ENCODE measurements at regions not wholly inside any gene's neighbourhood (a gene's known extent, or its start where the extent isn't known, plus 50 kb on each side); places are given as distances from the start of the nearest gene placed in this dataset.
"Not testable (repeated sequence)": the region's sequence is repeated elsewhere in the genome, so short reads cannot be mapped to it uniquely, and the experiment has no call there.

DNA sequence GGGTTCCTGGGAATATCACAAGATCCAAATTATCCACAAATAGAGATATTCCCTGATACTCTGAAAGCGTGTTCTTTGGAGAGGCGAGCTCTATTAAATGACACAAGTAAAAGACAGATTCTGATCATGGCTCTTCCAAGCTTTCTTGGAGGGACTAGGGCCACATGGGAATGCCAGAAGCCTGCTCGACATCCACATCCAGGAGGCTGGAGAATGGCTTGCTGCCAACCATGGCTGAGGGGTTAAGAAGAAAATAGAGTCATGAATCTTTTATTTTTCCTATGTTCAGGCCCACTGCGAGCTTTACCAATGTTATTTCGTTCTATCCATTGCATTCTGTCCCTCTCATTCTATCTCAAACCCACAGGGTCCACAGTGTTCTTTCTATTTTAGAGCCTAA lies 1018.0 kb upstream of the CELF2 start:
- 66 to 80% (median 75%) methylated on average over 5 of the region's 5 CpGs for WGBS, 3 donors
- H3K27ac ChIP-seq (ENCODE audit: low read depth, low read length): no peak overlapping the region

DNA sequence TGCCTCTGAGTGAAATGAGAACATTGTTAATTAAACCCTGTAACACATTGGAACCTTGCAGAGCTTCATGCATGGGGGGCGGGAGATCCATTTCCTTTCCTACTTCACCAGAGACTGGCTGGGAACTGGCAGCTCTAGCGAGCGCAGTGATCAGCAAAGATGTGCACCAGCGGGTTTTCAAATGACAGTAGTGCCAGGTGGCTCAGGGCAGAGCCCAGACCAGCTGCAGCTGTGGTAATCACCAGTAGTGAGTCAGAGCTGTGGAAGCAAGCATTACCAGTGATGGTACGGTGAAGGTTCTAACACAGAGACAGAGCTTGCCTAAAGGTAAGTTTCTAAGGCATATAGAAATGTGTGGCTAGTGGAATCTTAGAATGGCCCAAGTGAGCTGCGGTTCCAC lies 1009.7 kb upstream of the CELF2 start:
- 86 to 89% (median 86%) methylated on average over 6 of the region's 6 CpGs for WGBS, 3 donors
- H3K27ac ChIP-seq (ENCODE audit: low read depth, low read length): no peak overlapping the region

DNA sequence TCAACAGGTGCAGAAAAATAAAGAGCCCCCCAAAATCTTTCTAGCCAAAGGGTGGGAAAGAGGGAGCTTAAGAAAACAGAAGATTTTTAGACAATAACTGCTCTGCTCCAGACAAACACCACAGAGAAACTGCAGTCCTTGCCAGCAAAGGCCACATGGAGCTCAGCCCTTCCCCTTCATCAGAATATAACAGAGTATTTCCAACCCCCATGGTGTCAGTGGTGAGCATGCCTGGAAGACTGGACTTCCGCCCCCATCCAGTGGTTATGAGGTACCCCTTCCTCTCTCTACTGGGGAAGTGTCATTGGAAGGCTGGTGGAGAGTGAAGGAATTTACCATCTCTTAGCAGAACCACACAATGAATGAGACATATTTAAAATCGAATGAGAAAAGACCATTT lies 1007.3 kb upstream of the CELF2 start:
- 58 to 87% (median 84%) methylated on average over 2 of the region's 2 CpGs for WGBS, 3 donors

GRCh38 chr10:10014846-10015245 lies 1002.8 kb upstream of the CELF2 start:
- WGBS, 3 donors: 71 to 95% (median 92%) methylated on average over 1 of the region's 1 CpG
- H3K27ac ChIP-seq (ENCODE audit: low read depth, low read length): no peak overlapping the region

More for the DNA sequence above, 1007.3 kb upstream of the CELF2 start:
- no peak overlapping the region for H3K27ac ChIP-seq (ENCODE audit: low read depth, low read length)

DNA sequence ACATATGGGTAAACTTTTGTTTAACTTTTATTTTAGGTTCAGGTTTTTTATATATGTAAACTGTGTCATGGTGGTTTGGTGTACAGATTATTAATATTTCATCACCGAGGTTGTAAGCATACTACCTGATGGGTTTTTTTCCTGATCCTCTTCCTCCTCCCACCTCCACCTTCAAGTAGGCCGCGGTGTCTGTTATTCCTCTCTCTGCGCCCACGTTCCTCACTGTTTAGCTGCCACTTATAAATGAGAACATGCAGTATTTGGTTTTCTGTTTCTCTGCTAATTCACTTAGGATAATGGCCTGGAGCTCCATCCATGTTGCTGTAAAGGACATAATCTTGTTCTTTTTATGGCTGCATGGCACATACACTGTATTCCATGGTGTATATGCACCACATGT lies 1000.0 kb upstream of the CELF2 start:
- no peak overlapping the region for H3K27ac ChIP-seq (ENCODE audit: low read depth, low read length)
- WGBS, 3 donors: 72 to 79% (median 78%) methylated on average over 5 of the region's 5 CpGs

- 42 to 55% (median 48%) methylated on average over 1 of the region's 1 CpG for WGBS, 3 donors
- H3K27ac ChIP-seq (ENCODE audit: low read depth, low read length): no peak overlapping the region
Observed at GRCh38 chr10:10020945-10021344, 996.7 kb upstream of the CELF2 start.

DNA sequence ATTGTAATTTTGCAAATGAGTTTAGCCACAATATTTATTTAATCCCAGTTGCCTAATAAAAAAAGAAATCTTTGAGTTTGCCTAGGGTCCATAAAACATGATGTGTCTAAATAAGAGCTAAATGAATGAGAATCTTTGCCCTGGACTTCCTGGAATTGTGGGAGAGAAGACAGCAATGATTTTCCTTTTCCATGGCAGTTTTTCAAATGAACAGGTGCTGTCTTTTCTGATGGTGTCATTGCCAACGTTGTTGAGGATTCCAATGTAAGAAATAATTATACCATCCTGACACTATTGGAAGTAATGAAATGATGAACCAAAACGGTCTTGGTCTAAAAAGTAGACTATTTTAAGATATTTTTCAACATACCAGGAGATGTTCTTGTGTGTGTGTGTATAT lies 984.7 kb upstream of the CELF2 start:
- WGBS, 3 donors: 48 to 59% (median 57%) methylated on average over 2 of the region's 2 CpGs
- no peak overlapping the region for H3K27ac ChIP-seq (ENCODE audit: low read depth, low read length)

DNA sequence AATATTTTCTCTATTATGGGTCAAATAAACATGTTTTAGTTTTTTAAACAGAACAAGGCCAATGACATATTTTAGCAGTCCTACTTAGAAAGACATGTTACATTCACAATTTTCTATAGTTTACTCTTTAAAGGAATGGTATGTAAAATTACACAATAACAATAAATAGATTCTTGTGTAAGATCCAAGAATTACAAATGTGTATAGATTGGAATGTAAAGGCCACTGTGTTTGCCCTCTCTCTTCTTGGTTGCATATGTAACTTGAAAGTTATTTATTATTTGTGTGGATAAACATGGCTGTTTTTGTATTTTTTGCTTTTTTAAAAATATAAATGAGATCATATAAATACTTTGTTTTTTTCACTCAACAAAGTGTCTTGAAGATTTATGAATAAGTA lies 979.3 kb upstream of the CELF2 start:
- no peak overlapping the region for H3K27ac ChIP-seq (ENCODE audit: low read depth, low read length)

DNA sequence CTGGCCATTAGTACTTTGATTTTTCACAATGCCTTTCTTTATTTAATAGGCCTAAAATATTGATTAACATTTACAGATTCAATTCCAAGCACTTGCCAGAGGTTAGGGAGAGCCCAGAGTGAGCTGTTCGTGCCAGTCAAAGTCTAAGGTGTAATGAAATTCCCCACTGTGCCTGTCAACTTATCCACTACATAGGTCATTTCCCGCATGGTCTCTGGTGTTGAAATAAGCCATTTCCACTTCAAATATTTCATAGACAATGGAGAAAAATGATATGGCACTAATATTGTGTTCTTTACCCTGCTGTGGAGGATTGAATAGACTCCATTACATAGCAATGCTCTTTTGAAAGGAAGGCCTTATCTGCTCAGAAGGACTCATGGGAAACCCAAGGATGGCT lies 978.1 kb upstream of the CELF2 start:
- WGBS, 3 donors: 47 to 87% (median 87%) methylated on average over 2 of the region's 2 CpGs

GRCh38 chr10:10043083-10043482 lies 974.6 kb upstream of the CELF2 start:
- WGBS, 3 donors: 0% methylated on average over 1 of the region's 1 CpG
- no peak overlapping the region for H3K27ac ChIP-seq (ENCODE audit: low read depth, low read length)

More for the DNA sequence above, 978.1 kb upstream of the CELF2 start:
- H3K27ac ChIP-seq (ENCODE audit: low read depth, low read length): no peak overlapping the region

DNA sequence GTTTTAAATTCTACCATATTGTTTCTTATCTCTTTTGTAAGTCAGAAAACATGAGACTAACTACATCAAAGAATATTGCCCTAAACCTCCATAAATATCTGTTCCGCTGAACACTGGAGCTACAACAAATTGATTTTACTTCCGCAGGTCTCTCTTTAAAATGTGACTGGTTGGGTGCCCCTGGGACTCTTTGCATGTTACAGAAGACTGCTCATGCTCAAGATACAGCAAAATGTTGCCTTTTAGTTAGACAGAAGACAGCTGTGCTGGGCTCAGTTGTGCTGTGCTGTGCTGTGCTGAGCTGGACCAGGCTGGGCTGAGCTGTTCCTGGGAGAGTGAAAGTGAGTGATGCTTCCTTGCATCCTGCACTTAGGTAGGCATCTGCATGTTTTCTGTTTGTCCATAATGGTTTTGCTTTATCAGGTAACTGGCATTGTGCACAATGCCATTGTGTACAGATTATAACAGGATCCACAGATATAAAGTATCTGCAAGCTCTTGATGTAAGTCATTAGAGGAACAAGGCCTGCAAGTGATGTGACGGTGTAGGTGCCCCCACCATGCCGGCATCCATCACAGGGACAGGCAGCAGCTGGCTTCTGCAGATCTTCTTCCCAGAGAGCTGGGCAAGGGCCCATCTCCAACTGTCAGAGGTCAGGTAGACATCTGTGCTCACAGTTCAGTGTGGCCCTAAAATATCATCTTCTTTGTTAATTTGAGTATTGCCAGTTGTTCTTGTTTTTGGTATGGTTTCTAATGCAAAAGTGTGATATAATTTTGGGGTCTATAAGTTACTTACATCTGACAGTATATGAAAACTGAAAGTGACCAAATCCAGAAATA lies 972.5 kb upstream of the CELF2 start:
- WGBS, 3 donors: 79 to 92% (median 92%) methylated on average over 4 of the region's 4 CpGs
- no peak overlapping the region for H3K27ac ChIP-seq (ENCODE audit: low read depth, low read length)

GRCh38 chr10:10045765-10046028 lies 972.0 kb upstream of the CELF2 start:
- WGBS, 3 donors: 79 to 96% (median 91%) methylated on average over 2 of the region's 2 CpGs

GRCh38 chr10:10047426-10047825 lies 970.2 kb upstream of the CELF2 start:
- no peak overlapping the region for H3K27ac ChIP-seq (ENCODE audit: low read depth, low read length)
- WGBS, 3 donors: 73 to 84% (median 80%) methylated on average over 7 of the region's 7 CpGs

More at GRCh38 chr10:10045765-10046028, 972.0 kb upstream of the CELF2 start:
- no peak overlapping the region for H3K27ac ChIP-seq (ENCODE audit: low read depth, low read length)

DNA sequence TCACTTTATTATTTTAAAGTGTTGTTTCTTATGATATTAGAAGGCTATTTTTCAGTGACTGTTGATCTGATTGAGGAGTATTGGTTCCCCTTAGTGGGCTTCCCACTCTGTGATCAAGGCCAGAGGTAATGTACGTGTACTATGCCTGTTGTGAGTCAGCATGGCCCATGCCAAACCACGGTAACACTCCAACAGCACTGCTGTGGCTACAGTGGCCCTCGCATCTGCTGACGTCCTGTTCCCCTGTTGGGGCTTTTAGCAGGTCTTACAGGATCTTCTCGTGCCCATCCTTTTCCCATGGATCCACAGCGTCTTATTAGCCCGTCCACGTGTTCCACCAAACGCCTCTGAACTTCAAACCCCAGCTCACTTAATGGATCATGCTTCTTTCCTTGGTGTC lies 964.6 kb upstream of the CELF2 start:
- no peak overlapping the region for H3K27ac ChIP-seq (ENCODE audit: low read depth, low read length)
- 70 to 81% (median 79%) methylated on average over 9 of the region's 9 CpGs for WGBS, 3 donors

DNA sequence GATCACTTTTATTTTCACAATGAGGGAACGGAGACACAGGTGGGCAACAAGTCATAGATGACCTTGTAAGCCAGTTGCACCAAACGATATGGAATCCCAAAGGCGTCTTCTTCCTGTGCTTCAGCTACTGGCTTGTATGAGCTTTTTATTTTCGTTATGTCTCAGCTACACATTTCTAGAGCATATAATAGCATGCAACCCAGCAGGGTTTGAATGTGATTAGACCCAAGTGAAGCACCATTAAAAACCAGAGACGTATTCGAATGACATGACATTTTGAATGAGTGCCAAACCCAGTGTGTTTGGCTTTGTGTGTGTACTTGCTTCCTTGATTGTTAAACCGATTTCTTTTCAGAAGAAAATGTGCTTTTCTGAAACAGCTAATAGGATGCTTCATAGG lies 963.2 kb upstream of the CELF2 start:
- 52 to 88% (median 86%) methylated on average over 7 of the region's 7 CpGs for WGBS, 3 donors
- no peak overlapping the region for H3K27ac ChIP-seq (ENCODE audit: low read depth, low read length)

DNA sequence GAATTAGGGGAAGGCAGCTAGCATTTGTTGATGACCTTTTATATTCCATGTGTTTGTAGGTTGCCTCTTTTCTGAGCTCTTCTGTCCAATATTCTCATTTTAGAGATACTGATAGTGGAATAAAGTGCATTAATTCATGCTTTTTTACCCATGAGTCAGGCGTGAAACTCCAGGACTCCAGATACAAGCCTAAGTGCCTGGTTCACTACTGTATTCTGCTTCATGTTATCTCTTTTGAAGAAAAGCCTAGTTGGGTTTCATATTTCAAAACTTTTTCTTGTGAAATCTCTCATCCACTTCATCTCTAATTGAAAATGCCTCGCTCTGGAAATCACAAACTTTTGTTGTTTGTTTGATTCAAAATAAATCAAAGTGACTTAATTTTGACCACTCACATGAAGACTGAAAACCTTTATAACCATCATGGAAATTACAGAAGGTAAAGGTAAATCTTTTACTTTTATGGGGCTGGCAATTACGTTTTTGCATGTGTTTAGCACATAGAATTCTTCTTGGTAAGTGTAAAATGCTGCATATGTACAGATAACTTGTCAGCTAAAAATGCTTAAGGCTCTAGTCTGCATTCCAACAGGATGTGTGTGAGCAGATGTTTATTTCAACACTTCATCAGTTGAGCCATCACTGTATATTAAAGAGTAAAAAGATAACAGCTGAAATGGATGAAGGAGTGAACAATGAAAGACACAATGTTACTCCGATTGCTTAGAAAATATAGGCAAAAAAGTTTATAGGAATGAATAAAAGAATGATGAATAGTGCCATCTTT lies 961.8 kb upstream of the CELF2 start:
- H3K27ac ChIP-seq (ENCODE audit: low read depth, low read length): no peak overlapping the region
- 51 to 67% (median 57%) methylated on average over 4 of the region's 4 CpGs for WGBS, 3 donors

GRCh38 chr10:10056961-10057360 lies 960.7 kb upstream of the CELF2 start:
- H3K27ac ChIP-seq (ENCODE audit: low read depth, low read length): no peak overlapping the region
- WGBS, 3 donors: 63 to 68% (median 65%) methylated on average over 5 of the region's 5 CpGs

- no peak overlapping the region for H3K27ac ChIP-seq (ENCODE audit: low read depth, low read length)
Observed at GRCh38 chr10:10067644-10068043, 950.0 kb upstream of the CELF2 start.

GRCh38 chr10:10074847-10075246 lies 942.8 kb upstream of the CELF2 start:
- not testable (repeated sequence) for H3K27ac ChIP-seq (ENCODE audit: low read depth, low read length)
- WGBS, 3 donors: 80 to 92% (median 90%) methylated on average over 9 of the region's 9 CpGs

GRCh38 chr10:10078446-10078845 lies 939.2 kb upstream of the CELF2 start:
- WGBS, 3 donors: 33 to 47% (median 44%) methylated on average over 4 of the region's 4 CpGs
- no peak overlapping the region for H3K27ac ChIP-seq (ENCODE audit: low read depth, low read length)

Measured in adipose tissue (tissue), 3 donors.